Jurkat, Clone E6-1 (cell line): ENCODE measurements at regions not wholly inside any gene's neighbourhood (a gene's known extent, or its start where the extent isn't known, plus 50 kb on each side); places are given as distances from the start of the nearest gene placed in this dataset.
"Not testable (repeated sequence)": the region's sequence is repeated elsewhere in the genome, so short reads cannot be mapped to it uniquely, and the experiment has no call there.

ENCODE experiments used
- DNase-seq: peaks from one replicate; pipeline ENCODE4 v3.0.0-alpha.2; 2011; ENCODE audit warnings: low read depth, low spot score
- H3K4me3 ChIP-seq: 2 replicates; pipeline ENCODE4 v1.5.1; 2011; ENCODE audit warnings: mild to moderate bottlenecking, low read length, control low read depth, moderate library complexity

GRCh38 chr4:30092420-30093128, 627.6 kb upstream of the PCDH7 start:
- not testable (repeated sequence) for H3K4me3 ChIP-seq, DNase-seq

- DNase-seq: no peak
- H3K4me3 ChIP-seq: no peak overlapping the region
These were observed 625.3 kb upstream of the PCDH7 start for GRCh38 chr4:30094887-30095286.

- no peak overlapping the region for H3K4me3 ChIP-seq
- DNase-seq: no peak
These were observed 616.7 kb upstream of the PCDH7 start for GRCh38 chr4:30103455-30103854.

- H3K4me3 ChIP-seq: no peak overlapping the region
- no peak for DNase-seq
These were observed 603.8 kb upstream of the PCDH7 start for GRCh38 chr4:30116401-30116800.

- no peak for DNase-seq
- H3K4me3 ChIP-seq: no peak overlapping the region
These were observed 602.7 kb upstream of the PCDH7 start for GRCh38 chr4:30117433-30117832.

- no peak for DNase-seq
These were observed 597.5 kb upstream of the PCDH7 start for GRCh38 chr4:30122711-30123110.

GRCh38 chr4:30124621-30125020, 595.5 kb upstream of the PCDH7 start:
- not testable (repeated sequence) for H3K4me3 ChIP-seq, DNase-seq

More at GRCh38 chr4:30122711-30123110, 597.5 kb upstream of the PCDH7 start:
- no peak overlapping the region for H3K4me3 ChIP-seq

GRCh38 chr4:30125868-30126267, 594.3 kb upstream of the PCDH7 start:
- no peak overlapping the region for H3K4me3 ChIP-seq
- DNase-seq: no peak

GRCh38 chr4:30126351-30126750, 593.8 kb upstream of the PCDH7 start:
- H3K4me3 ChIP-seq: no peak overlapping the region
- DNase-seq: no peak

GRCh38 chr4:30148828-30149227, 571.3 kb upstream of the PCDH7 start:
- not testable (repeated sequence) for DNase-seq

GRCh38 chr4:30149539-30149938, 570.6 kb upstream of the PCDH7 start:
- not testable (repeated sequence) for DNase-seq, H3K4me3 ChIP-seq

More at GRCh38 chr4:30148828-30149227, 571.3 kb upstream of the PCDH7 start:
- H3K4me3 ChIP-seq: not testable (repeated sequence)

- no peak for DNase-seq
- no peak overlapping the region for H3K4me3 ChIP-seq
These were observed 566.7 kb upstream of the PCDH7 start for GRCh38 chr4:30153427-30153826.

- no peak for DNase-seq
- H3K4me3 ChIP-seq: no peak overlapping the region
These were observed 560.0 kb upstream of the PCDH7 start for GRCh38 chr4:30160140-30160539.

- DNase-seq: no peak
- no peak overlapping the region for H3K4me3 ChIP-seq
These were observed 547.8 kb upstream of the PCDH7 start for GRCh38 chr4:30172416-30172815.

- H3K4me3 ChIP-seq: no peak overlapping the region
- DNase-seq: no peak
These were observed 538.7 kb upstream of the PCDH7 start for GRCh38 chr4:30181512-30181911.

- DNase-seq: peak; percentile 53
These were observed 538.3 kb upstream of the PCDH7 start for GRCh38 chr4:30181918-30182317.

GRCh38 chr4:30182786-30183185, 537.4 kb upstream of the PCDH7 start:
- DNase-seq: no peak
- H3K4me3 ChIP-seq: no peak overlapping the region

More at GRCh38 chr4:30181918-30182317, 538.3 kb upstream of the PCDH7 start:
- no peak overlapping the region for H3K4me3 ChIP-seq

GRCh38 chr4:30191902-30192301, 528.3 kb upstream of the PCDH7 start:
- DNase-seq: no peak
- no peak overlapping the region for H3K4me3 ChIP-seq

- DNase-seq: no peak
- H3K4me3 ChIP-seq: no peak overlapping the region
These were observed 512.8 kb upstream of the PCDH7 start for GRCh38 chr4:30207389-30207788.

- DNase-seq: no peak
These were observed 511.3 kb upstream of the PCDH7 start for GRCh38 chr4:30208731-30209435.

GRCh38 chr4:30215973-30216372, 504.2 kb upstream of the PCDH7 start:
- not testable (repeated sequence) for DNase-seq, H3K4me3 ChIP-seq

More at GRCh38 chr4:30208731-30209435, 511.3 kb upstream of the PCDH7 start:
- H3K4me3 ChIP-seq: no peak overlapping the region
